HG03558 (cell line): ENCODE measurements at regions not wholly inside any gene's neighbourhood (a gene's known extent, or its start where the extent isn't known, plus 50 kb on each side); places are given as distances from the start of the nearest gene placed in this dataset.
"Not testable (repeated sequence)": the region's sequence is repeated elsewhere in the genome, so short reads cannot be mapped to it uniquely, and the experiment has no call there.

Experiments used
- ATAC-seq: cut with Tn5 transposase; IDR thresholded peaks from one replicate; pipeline ENCODE4 v1.9.1; 2021; ENCODE audit warnings: moderate number of reproducible peaks; ENCODE audit not compliant: unreplicated experiment; ENCODE audit errors: extremely low read depth

DNA sequence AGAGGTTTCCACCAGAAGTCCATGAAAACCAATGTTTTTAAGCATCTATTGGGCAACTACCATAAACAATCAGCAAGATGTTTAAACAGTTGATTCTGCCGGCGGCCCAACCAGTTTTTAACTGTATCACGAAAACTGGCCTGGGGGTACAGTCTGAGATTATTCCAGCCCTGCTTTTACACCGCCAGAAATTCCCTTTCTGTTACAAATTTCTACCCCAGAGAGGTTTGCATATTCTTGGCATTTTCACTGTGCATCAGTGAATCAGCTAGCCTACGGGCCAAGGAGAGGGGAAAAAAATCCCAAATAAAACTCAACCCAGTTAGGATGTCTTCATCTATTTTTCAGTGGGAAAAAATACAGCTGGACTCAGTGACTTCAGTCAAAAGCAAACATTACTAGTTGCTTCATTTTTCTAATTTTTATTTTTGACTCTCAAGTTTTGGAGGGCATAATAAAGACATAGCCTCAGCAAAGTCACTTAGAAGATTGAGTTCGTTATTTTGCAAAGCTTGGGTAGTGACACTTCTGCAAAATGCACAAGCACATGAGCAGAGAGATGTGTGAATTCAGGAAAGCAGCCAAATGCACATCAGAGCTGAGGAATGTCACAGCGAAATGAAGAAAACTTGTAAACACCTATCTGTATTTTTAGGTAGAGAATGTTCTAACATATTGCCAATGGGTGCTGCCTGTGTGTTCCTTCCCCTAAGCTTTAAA, 167.8 kb upstream of the GK2 start:
- ATAC-seq, result no peak

GRCh38 chr4:79574741-79575451, 166.9 kb upstream of the GK2 start:
- ATAC-seq, result no peak

DNA sequence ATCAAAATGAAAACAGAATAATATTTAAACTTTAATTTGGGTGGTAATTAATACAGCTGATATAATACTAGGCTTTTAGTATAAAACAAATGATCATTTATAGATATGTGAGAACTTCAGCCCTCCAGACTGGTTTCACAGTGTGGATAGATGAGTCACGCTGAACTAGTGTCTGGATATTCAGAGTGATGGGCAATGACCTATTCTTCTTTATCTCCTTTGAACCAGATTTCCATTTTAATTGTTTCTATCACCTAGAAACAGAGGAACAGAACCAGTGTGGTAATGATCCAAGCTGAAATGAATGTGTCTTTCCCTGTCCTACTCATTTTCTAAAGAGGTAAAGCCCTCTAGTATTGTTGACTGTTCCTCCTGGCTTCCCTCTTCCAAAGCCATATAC, 155.2 kb upstream of the GK2 start:
- ATAC-seq, result no peak

DNA sequence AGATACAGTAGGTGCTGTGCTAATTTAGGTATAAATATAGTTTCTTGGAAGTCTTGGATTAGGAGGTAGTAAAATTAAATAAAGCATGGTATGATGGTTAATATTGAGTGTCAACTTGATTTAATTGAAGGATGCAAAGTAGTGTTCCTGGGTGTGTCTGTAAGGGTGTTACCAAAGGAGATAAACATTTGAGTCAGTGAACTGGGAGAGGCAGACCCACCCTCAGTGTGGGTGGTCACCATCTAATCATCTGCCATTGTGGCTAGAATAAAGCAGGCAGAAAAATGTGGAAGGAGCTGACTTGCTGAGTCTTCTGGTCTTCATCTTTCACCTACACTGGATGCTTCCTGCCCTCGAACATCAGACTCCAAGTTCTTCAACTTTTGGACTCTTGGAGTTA, 153.7 kb upstream of the GK2 start:
- ATAC-seq, result no peak

DNA sequence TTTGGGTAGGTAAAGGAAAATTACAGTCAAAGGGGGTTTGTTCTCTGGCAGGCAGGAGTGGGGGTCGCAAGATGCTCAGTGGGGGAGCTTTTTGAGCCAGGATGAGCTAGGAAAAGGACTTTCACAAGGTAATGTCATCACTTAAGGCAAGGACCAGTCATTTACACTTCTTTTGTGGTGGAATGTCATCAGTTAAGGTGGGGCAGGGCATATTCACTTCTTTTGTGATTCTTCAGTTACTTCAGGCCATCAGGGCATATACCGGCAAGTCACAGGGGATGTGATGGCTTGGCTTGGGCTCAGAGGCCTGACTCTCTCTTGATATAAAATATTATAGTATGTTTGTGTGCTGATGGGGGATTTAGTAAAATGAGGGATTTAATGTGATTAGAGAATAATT, 151.4 kb upstream of the GK2 start:
- not testable (repeated sequence) for ATAC-seq

DNA sequence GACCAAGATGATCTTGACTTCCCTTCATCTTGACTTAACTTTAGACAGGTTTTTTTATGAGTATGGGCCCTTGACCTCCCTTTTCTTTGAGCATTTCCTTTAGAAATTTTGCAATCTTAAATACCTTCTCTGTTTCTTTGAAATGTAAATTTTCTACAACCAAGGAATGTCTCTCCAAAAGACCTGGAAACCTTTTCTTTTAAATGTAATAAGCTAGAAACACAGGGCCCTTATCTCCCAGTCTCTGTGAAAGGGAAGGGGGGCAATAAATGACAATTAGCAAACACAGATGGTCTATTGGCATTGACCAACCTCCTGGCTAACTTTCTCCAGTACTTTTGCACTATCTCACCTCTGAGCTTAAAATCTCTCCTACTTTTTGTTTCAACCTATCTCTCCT, 144.3 kb upstream of the GK2 start:
- ATAC-seq, result no peak

DNA sequence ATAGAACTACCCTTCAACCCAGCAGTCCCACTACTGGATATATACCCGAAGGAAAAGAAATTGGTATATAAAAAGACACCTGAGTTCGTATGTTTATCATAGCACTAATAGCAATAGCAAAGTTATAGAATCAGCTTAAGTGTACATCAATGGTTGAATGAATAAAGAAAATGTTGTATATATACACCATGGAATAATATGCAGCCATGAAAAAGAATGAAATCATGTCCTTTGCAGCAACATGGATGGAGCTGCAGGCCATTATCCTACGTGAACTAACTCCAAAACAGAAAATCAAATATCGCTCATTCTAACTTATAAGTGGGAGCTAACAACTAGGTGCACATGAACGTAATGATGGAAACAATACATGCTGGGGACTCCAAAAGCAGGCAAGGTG, 143.5 kb upstream of the GK2 start:
- no peak for ATAC-seq

DNA sequence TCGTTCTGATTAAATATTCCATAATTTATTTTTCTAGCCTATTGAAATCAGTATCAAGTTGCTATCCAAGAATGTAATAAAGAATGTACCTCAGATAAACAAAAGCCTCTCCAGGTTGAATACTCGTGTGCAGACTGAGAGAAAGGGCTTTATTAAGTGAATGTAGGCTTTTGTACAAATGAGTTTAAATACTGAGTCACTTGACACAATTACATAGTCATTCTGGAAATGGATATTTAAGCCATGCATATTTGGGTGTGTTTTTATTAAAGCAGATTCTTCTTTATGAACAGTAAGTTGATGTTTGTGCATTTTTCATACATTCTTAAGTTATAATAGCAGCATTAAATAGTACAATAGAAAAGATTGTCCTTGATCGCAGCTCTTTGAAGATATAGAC, 139.8 kb upstream of the GK2 start:
- no peak for ATAC-seq

- ATAC-seq, result not testable (repeated sequence)
These were observed 137.3 kb upstream of the GK2 start for GRCh38 chr4:79545292-79545691.

DNA sequence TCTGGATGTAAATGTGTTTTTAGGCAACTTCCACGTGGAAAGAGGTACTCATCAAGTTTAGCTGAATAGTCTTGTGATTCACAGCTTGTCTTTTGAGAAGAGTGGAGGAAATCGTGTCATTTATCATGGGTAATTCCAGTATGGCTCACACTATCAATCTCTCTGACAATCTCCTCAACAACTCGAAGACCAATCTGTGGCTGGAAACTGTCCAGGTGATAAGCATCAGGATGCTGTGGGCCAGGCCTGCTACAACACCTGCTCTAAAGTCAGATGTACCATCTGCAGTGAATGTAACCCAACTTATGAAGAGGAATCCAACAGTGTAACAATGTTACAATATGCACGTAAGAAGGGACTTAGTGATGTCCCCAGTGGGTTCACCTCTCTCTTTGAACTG, 132.1 kb upstream of the GK2 start:
- ATAC-seq, result no peak

DNA sequence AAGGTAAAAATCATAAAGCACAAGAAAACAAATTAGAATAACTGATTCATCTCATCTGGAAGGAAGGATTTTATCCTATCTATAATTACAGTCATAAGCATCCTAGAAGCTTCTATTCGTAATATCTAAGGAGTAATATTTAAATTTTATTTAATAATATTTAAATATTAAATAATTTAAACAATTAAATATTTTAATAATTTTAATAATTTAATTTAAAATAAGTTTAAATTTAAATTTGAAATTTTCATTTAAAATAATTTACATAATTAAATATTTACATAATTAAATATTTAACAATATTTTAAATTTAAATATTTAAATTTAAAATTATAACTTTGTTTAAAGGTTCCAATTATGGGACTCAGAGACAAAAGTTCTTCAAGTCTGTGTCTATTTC, 127.5 kb upstream of the GK2 start:
- ATAC-seq, result no peak

DNA sequence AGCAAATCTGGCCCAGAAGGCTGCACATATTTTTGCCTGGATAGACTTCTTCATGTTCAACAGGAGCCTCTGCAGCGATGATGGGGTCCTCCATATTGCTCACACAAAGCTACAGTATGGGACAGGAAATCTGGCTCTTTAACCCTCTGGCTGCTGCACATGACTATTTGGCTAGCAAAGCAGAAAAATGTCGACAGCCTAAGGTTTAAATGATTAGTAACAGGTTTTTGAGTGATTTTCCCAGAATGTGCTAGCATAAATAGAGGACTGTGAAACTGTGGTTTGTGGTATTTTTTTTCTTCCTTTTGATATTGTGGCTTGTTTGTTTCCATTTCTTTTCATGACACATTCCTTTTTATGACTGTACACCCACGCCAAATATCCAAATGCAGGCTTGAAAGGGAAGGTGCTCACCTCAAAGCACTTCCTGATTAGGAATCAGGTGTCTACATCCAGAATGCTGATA, 120.2 kb upstream of the GK2 start:
- ATAC-seq, result no peak

DNA sequence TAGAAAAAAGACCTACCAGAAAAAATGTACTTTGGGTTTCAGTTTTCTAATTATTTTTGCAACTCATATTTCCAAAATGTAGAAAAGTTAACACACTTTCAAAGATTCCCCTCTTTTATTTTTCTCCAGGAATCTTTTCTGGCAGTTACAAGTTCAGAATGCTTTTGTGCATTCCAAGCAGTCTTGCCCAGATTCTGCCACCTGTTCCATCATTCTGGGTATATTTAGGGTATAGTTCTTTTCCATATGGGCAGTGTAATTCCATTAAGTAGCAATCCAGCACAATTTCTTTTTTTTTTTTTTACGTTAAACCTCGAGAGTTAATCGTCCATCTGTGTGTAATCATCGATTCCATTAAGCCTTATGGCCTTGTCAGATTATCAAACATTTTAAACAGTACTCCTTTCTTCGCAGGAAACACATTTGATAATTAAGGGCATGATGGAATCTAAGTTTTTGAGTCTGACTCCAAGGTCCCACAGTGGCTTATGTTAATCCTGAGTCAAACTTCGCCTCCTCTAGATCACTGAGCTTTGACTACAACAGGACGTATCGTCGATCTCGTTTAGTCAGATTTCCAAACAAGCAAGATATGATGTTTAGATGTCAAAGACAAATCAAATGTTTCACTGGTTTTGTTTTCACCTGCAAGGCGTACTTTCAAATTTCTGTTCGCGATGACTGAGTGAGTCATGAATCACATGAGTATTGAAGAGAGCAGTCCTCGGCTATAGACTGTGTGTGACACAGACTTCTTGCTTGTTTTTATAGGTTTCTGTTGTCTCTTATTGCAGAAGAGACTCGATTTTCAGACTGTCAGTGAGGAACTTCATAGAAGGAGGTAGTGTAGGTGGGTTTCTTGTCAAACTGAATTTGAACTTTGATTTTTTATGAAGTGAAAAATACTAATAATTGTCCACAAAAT, 118.9 kb upstream of the GK2 start:
- no peak for ATAC-seq

GRCh38 chr4:79516114-79516513, 108.1 kb upstream of the GK2 start:
- no peak for ATAC-seq

- ATAC-seq, result no peak
These were observed 106.7 kb upstream of the GK2 start for GRCh38 chr4:79514621-79515329.

DNA sequence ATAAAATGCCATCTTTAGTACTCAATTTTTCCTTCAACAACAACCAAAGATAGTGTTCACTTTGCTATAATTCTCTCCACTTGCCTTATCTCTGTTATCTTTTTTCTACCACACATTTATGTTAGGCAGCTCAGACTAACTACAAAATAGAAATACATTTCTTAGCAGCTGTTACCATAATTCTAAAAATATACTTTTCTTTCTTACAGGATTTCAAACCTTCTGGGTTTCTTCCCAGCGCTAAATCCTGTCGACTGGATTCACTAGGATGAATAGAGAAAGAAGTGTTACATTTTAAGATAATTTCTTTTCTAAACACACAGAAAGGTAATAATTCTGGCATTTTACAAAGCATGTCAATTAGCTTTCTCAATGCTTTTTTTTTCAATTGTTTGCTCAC, 105.5 kb upstream of the GK2 start:
- no peak for ATAC-seq

DNA sequence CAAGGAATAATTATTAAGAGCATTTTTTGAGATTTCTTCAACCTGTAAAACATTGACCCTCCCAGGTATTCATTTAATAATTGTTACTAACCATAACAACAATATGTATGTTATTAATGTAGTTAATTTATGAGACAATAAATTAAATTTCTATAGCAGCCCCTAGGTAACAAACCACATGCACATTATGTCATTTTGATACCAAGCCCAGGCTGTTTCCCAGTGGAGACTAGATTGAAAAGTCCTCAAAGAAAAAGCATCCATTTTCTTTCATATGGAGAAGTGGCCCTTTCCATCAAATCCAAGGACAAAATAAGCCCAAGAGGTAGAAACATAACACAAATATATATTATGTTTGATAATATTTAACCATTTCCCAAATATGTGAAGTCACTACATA, 104.3 kb upstream of the GK2 start:
- no peak for ATAC-seq

- no peak for ATAC-seq
These were observed 94.1 kb upstream of the GK2 start for GRCh38 chr4:79502081-79502480.

DNA sequence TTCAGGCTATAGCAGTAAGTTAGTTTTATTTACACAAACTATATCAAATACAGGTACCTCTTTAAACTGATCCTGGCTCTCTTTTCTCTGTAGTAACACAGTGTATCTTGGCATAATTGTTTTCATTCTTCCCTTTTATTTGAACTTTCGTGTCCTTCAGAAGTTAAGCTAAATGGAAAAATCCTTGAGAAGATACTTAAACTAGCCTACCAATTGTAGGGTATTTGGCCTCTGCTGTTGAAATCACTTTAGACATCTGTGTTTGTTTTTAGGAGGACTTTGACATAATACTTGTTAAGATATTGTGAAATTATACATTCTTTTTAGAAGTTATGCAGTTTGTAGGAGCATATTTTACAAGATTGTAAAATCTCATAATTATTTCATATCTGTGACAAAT, 90.3 kb upstream of the GK2 start:
- no peak for ATAC-seq

DNA sequence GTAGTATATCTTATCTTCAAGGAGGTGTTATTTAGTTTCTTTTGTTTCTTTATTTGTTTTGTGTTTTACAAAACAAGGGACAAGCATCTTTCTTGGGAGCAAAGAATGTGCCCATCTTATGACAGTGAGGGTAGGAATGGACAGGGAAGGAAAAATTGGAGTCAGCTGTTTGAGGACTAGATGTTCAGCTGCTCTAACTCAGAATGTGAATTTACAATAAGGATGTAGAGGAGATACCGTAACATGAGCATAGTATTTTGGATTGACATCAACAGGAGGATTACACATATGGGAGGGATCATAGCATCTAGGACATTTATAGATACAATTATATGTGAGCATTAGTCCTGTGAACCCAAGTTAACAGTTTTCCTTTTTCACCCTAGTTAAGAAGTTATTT, 89.0 kb upstream of the GK2 start:
- no peak for ATAC-seq
